ENCODE measurements at regions not wholly inside any gene's neighbourhood (a gene's known extent, or its start where the extent isn't known, plus 50 kb on each side); places are given as distances from the start of the nearest gene placed in this dataset.

- peaks cover 8% of the 10 kb centered on the region; the same call in 1 of the 2 replicates for H3K9me3 ChIP-seq (ENCODE audit: low read length)
- no peak overlapping the region for H3K4me2 ChIP-seq (ENCODE audit: low read length)
- H2AFZ ChIP-seq (ENCODE audit: low read length), result peak overlapping the region; percentile 48; the same call in 1 of the 2 replicates
- ChIA-PET CTCF (ENCODE audit: unreplicated experiment) (no interaction called here), POLR2A (interaction anchor here (0.7 to 1.1 kb wide), 2 partner anchors 16 to 39 kb away, joined by 3 read pairs; no protein-coding TSS in a partner anchor)
- intact Hi-C loops (cut with micrococcal nuclease; ENCODE audit: unreplicated experiment), result no loop called here
- no peak for DNase-seq (ENCODE audit: low spot score)
- H3K79me2 ChIP-seq (ENCODE audit: insufficient read depth, low read depth, low read length), result no peaks in the 10 kb centered on the region; the same call in 1 of the 2 replicates
- BruUV-seq (replicated peaks), result no TSS peak
- no peaks in the 10 kb centered on the region for H4K20me1 ChIP-seq (ENCODE audit: insufficient read depth, low read length)
- H3K4me3 ChIP-seq (ENCODE audit: low read depth, low read length, poor library complexity, severe bottlenecking), result no peak overlapping the region
- TF ChIP-seq CTCF (conservative IDR thresholded peaks at IDR 0.05; ENCODE audit: low read length) (no peak), EZH2phosphoT487 (IDR thresholded peaks at IDR 0.05; ENCODE audit: borderline replicate concordance, low read depth, low read length) (no peak)
- H3K4me1 ChIP-seq (ENCODE audit: insufficient read depth, low read length, poor library complexity, severe bottlenecking), result no peaks in the 10 kb centered on the region
- H3K9me2 ChIP-seq (ENCODE audit: insufficient read depth, low read length), result no peaks in the 10 kb centered on the region
- no peak overlapping the region for H3K27ac ChIP-seq (ENCODE audit: low read depth, low read length, poor library complexity, severe bottlenecking)
- H3K36me3 ChIP-seq (ENCODE audit: insufficient read depth, low read length), result no peaks in the 10 kb centered on the region
These were observed 597.3 kb upstream of the ADGRL4 start for GRCh38 chr1:79603843-79604242.

DNA sequence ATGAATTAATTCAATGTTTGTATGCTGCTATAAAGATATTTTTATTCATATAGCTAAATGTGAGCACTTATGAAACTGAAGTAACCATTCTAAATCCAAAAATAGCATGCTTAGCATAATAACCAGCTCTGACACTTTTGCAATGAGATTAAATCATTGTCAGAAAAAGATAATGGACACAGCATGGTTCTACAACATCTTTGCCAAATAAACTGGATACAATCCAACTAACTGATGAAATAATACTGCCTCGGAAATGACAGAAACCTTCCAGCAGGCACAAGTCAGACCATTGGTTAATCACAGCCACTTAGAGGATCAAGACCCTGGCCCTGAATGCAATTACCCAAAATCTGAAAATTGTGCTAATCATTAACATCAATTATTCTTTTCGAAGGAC lies 592.7 kb upstream of the ADGRL4 start:
- H3K36me3 ChIP-seq (ENCODE audit: insufficient read depth, low read length), result no peaks in the 10 kb centered on the region
- CTCF ChIA-PET (ENCODE audit: unreplicated experiment), result no interaction called here

More for the DNA sequence above, 592.7 kb upstream of the ADGRL4 start:
- Histone ChIP-seq H3K4me1 (ENCODE audit: insufficient read depth, low read length, poor library complexity, severe bottlenecking) (no peaks in the 10 kb centered on the region), H2AFZ (ENCODE audit: low read length) (no peak overlapping the region), H3K79me2 (ENCODE audit: insufficient read depth, low read depth, low read length) (no peaks in the 10 kb centered on the region; the same call in 1 of the 2 replicates), H4K20me1 (ENCODE audit: insufficient read depth, low read length) (no peaks in the 10 kb centered on the region), H3K9me2 (ENCODE audit: insufficient read depth, low read length) (no peaks in the 10 kb centered on the region), H3K27ac (ENCODE audit: low read depth, low read length, poor library complexity, severe bottlenecking) (no peak overlapping the region), H3K4me3 (ENCODE audit: low read depth, low read length, poor library complexity, severe bottlenecking) (no peak overlapping the region), H3K4me2 (ENCODE audit: low read length) (no peak overlapping the region), H3K9me3 (ENCODE audit: low read length) (peaks cover 8% of the 10 kb centered on the region; the same call in 1 of the 2 replicates)
- no TSS peak for BruUV-seq (replicated peaks)
- intact Hi-C loops (cut with micrococcal nuclease; ENCODE audit: unreplicated experiment), result no loop called here
- TF ChIP-seq CTCF (conservative IDR thresholded peaks at IDR 0.05; ENCODE audit: low read length) (no peak), EZH2phosphoT487 (IDR thresholded peaks at IDR 0.05; ENCODE audit: borderline replicate concordance, low read depth, low read length) (no peak)
- no peak for DNase-seq (ENCODE audit: low spot score)
- POLR2A ChIA-PET, result interaction anchor here (1.2 kb wide), 1 partner anchor 13 kb away, joined by 4 read pairs; no protein-coding TSS in a partner anchor
